Neuronal stem cell (in vitro differentiated cells): ENCODE measurements at regions not wholly inside any gene's neighbourhood (a gene's known extent, or its start where the extent isn't known, plus 50 kb on each side); places are given as distances from the start of the nearest gene placed in this dataset.

Source experiments
- DNase-seq: peaks from one replicate; pipeline ENCODE4 v3.0.0-alpha.2; 2013; ENCODE audit warnings: low spot score
- H2AFZ ChIP-seq: one replicate; pipeline ENCODE4 v1.6.1; 2013; ENCODE audit warnings: mild to moderate bottlenecking, low read length, inconsistent platforms
- H2AK5ac ChIP-seq: 2 replicates; pipeline ENCODE4 v1.6.1; 2013; ENCODE audit warnings: low read depth, mild to moderate bottlenecking, inconsistent platforms, low read length, moderate library complexity, mixed read lengths
- H2BK120ac ChIP-seq: 2 replicates; pipeline ENCODE4 v1.6.1; 2013; ENCODE audit warnings: low read depth, mild to moderate bottlenecking, inconsistent platforms, low read length, moderate library complexity, mixed read lengths
- H2BK12ac ChIP-seq: one replicate; pipeline ENCODE4 v1.6.1; 2013; ENCODE audit warnings: low read length, inconsistent platforms
- H2BK15ac ChIP-seq: 2 replicates; pipeline ENCODE4 v1.6.1; 2013; ENCODE audit warnings: mild to moderate bottlenecking, low read length, inconsistent platforms, mixed read lengths
- H2BK5ac ChIP-seq: one replicate; pipeline ENCODE4 v1.6.1; 2013; ENCODE audit warnings: inconsistent platforms, mild to moderate bottlenecking, low read length, moderate library complexity
- H3K14ac ChIP-seq: one replicate; pipeline ENCODE4 v1.6.1; 2013; ENCODE audit warnings: low read length, inconsistent platforms
- H3K18ac ChIP-seq: 2 replicates; pipeline ENCODE4 v1.6.1; 2013; ENCODE audit warnings: low read length, inconsistent platforms
- H3K23ac ChIP-seq: 2 replicates; pipeline ENCODE4 v1.6.1; 2013; ENCODE audit warnings: low read depth, mild to moderate bottlenecking, mixed read lengths, low read length, inconsistent platforms; ENCODE audit not compliant: poor library complexity
- H3K27ac ChIP-seq: replicated peaks from 3 replicates; pipeline ENCODE4 v1.5.1; 2013; ENCODE audit warnings: low read length, inconsistent platforms
- H3K27me3 ChIP-seq, 3 experiments: 2 replicates each; pipeline ENCODE4 v1.6.1; 2013; ENCODE audit warnings: low read length in 3 of 3, mild to moderate bottlenecking in 2 of 3, inconsistent platforms in 1 of 3, low read depth in 1 of 3, mixed read lengths in 1 of 3, moderate library complexity in 1 of 3; ENCODE audit not compliant: control insufficient read depth in 3 of 3, insufficient read depth in 3 of 3
- H3K36me3 ChIP-seq, 2 donors: replicated peaks in 1 of 2; 2 replicates each; pipeline ENCODE4 v1.6.1; 2013; ENCODE audit warnings: low read length in 2 of 2; ENCODE audit not compliant: control insufficient read depth in 2 of 2, insufficient read depth in 2 of 2
- H3K4ac ChIP-seq: 2 replicates; pipeline ENCODE4 v1.6.1; 2013; ENCODE audit warnings: inconsistent platforms, mild to moderate bottlenecking, low read length, moderate library complexity
- H3K4me1 ChIP-seq, 2 donors: 1 replicate in 1 of 2; 2 replicates in 1 of 2; pipeline ENCODE4 v1.6.1; 2013; ENCODE audit warnings: low read length in 2 of 2, low read depth in 1 of 2; ENCODE audit not compliant: control insufficient read depth in 2 of 2, insufficient read depth in 1 of 2
- H3K4me2 ChIP-seq: one replicate; pipeline ENCODE4 v1.6.1; 2013; ENCODE audit warnings: mild to moderate bottlenecking, low read length, inconsistent platforms; ENCODE audit not compliant: insufficient read depth, poor library complexity, severe bottlenecking
- H3K4me3 ChIP-seq, 2 donors: 2 replicates each; pipeline ENCODE4 v1.5.1; 2013; ENCODE audit warnings: low read length in 2 of 2, mild to moderate bottlenecking in 2 of 2, inconsistent platforms in 1 of 2, moderate library complexity in 1 of 2
- H3K79me1 ChIP-seq: one replicate; pipeline ENCODE4 v1.6.1; 2013; ENCODE audit warnings: low read depth, mild to moderate bottlenecking, inconsistent platforms, low read length, moderate library complexity
- H3K9ac ChIP-seq: one replicate; pipeline ENCODE4 v1.6.1; 2013; ENCODE audit warnings: mild to moderate bottlenecking, low read depth, low read length, inconsistent platforms; ENCODE audit not compliant: poor library complexity
- H3K9me3 ChIP-seq, 2 donors: replicated peaks in 1 of 2; 2 replicates each; pipeline versions ENCODE3 to v1.6.1; 2013; ENCODE audit warnings: low read length in 2 of 2, mild to moderate bottlenecking in 2 of 2, inconsistent platforms in 1 of 2, low read depth in 1 of 2, mixed read lengths in 1 of 2, moderate library complexity in 1 of 2; ENCODE audit not compliant: control insufficient read depth in 2 of 2, insufficient read depth in 1 of 2
- H4K8ac ChIP-seq: one replicate; pipeline ENCODE4 v1.6.1; 2013; ENCODE audit warnings: low read depth, mild to moderate bottlenecking, inconsistent platforms, low read length, moderate library complexity
- H4K91ac ChIP-seq: one replicate; pipeline ENCODE4 v1.6.1; 2013; ENCODE audit warnings: low read length, low read depth, mild to moderate bottlenecking, inconsistent platforms; ENCODE audit not compliant: poor library complexity
- WGBS, 2 donors: extraction: QIAGEN DNeasy Blood & Tissue Kit; methylation state at CpG; one replicate each; pipeline ENCODE4 v1.1.7; 2013; ENCODE audit warnings: missing lambda C conversion rate in 2 of 2, mixed read lengths in 1 of 2; ENCODE audit not compliant: insufficient read length in 2 of 2, insufficient replicate concordance in 1 of 2; ENCODE audit errors: extremely low coverage in 2 of 2; 5-methylcytosine and 5-hydroxymethylcytosine counted together

DNA sequence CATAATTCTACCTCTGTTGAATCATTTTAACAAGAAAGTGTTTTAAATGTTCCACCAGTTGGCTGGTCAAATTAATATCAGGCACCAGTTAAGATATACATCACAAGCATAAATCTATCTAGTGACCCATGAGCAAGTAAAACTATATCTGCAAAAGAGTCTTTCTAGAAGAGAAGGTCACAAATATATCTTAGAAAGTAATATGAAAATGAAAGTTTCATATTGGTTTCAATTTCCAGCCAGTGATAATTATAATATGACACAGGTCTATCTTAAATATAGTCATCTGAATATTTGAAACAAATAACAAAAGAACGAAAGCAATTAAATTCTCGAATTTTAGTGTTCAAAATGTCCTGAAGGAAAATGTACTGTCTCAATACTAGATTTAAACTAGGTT, 282.5 kb upstream of the KYNU start:
- H3K4me3 ChIP-seq: no peak overlapping the region
- WGBS, 2 donors: no CpG with 5 or more reads among the region's 2 CpGs
- H3K18ac ChIP-seq: no peak overlapping the region
- no peak overlapping the region for H2BK15ac ChIP-seq
- no peak overlapping the region for H2AFZ ChIP-seq
- peaks cover 0 to 2% of the 10 kb centered on the region in 2 donors for H3K9me3 ChIP-seq
- H3K14ac ChIP-seq: no peak overlapping the region
- no peak overlapping the region for H2BK12ac ChIP-seq
- H3K23ac ChIP-seq: no peak overlapping the region
- no peak overlapping the region for H3K9ac ChIP-seq
- no peaks in the 10 kb centered on the region for H3K27me3 ChIP-seq
- no peak for DNase-seq
- H3K79me1 ChIP-seq: no peaks in the 10 kb centered on the region
- no peak overlapping the region for H3K4me2 ChIP-seq
- no peaks in the 10 kb centered on the region for H3K4me1 ChIP-seq
- no peak overlapping the region for H3K4ac ChIP-seq
- no peak overlapping the region for H4K8ac ChIP-seq
- H3K27ac ChIP-seq: no peak overlapping the region
- H4K91ac ChIP-seq: no peak overlapping the region
- no peak overlapping the region for H2BK5ac ChIP-seq
- H2AK5ac ChIP-seq: no peak overlapping the region
- no peak overlapping the region for H2BK120ac ChIP-seq
- no peaks in the 10 kb centered on the region for H3K36me3 ChIP-seq

DNA sequence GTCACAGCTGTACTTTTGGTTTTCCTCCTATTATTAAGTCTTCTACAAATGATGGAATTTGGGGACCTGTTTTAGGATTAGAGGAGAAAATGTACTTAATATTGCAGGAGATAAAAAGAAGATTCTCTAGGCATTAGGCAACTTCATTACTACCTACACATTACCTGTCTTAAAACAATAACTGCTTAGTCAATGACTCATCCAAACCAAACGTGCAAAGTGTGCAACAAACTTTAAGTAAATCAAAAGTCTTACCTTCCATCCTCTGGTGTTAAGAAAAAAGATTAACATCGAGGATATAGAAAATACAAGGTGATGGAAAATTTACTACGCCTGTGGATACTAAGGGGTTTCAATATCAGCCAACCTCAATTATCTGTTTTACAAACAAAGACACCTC, 285.3 kb upstream of the KYNU start:
- WGBS, 2 donors: no CpG with 5 or more reads among the region's 3 CpGs
- H2AK5ac ChIP-seq: no peak overlapping the region
- H3K79me1 ChIP-seq: no peaks in the 10 kb centered on the region
- no peak overlapping the region for H2BK120ac ChIP-seq
- no peak overlapping the region for H2BK15ac ChIP-seq
- no peaks in the 10 kb centered on the region for H3K4me1 ChIP-seq
- no peak overlapping the region for H4K91ac ChIP-seq
- H2AFZ ChIP-seq: no peak overlapping the region
- DNase-seq: no peak
- no peaks in the 10 kb centered on the region for H3K36me3 ChIP-seq
- H3K27ac ChIP-seq: no peak overlapping the region
- no peak overlapping the region for H3K4ac ChIP-seq
- H3K4me2 ChIP-seq: no peak overlapping the region
- H3K9me3 ChIP-seq: no peaks in the 10 kb centered on the region
- H3K4me3 ChIP-seq: no peak overlapping the region
- H3K9ac ChIP-seq: no peak overlapping the region
- H4K8ac ChIP-seq: no peak overlapping the region
- H3K18ac ChIP-seq: no peak overlapping the region
- H2BK5ac ChIP-seq: no peak overlapping the region
- H3K23ac ChIP-seq: no peak overlapping the region
- no peak overlapping the region for H3K14ac ChIP-seq
- no peaks in the 10 kb centered on the region for H3K27me3 ChIP-seq
- no peak overlapping the region for H2BK12ac ChIP-seq

DNA sequence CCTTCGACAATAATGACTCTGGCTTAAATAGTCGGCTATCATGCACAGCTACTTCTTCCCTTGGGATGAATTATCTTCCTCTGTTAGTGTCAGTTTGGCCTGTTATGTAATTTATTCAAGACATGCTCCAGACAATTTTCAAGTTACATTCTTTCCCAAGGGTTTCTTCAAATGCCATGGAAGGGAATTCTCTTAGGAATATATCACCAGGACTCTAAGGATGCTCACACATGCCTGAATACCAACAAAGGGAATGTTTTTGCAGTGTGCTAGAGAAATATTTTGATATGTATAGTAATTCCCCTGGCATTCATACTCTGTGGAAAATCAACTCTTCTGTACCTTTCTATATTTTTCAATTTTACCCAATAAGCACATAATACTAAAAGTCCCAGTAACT, 286.0 kb upstream of the KYNU start:
- Histone ChIP-seq H2AFZ (no peak overlapping the region), H4K91ac (no peak overlapping the region), H3K79me1 (no peaks in the 10 kb centered on the region), H3K4me1 (no peaks in the 10 kb centered on the region), H3K9ac (no peak overlapping the region), H3K9me3 (no peaks in the 10 kb centered on the region), H3K27me3 (no peaks in the 10 kb centered on the region), H2AK5ac (no peak overlapping the region), H3K18ac (no peak overlapping the region), H2BK15ac (no peak overlapping the region), H3K27ac (no peak overlapping the region), H2BK12ac (no peak overlapping the region), H2BK120ac (no peak overlapping the region), H3K4me3 (no peak overlapping the region), H4K8ac (no peak overlapping the region), H3K23ac (no peak overlapping the region), H3K4ac (no peak overlapping the region), H3K14ac (no peak overlapping the region), H2BK5ac (no peak overlapping the region), H3K4me2 (no peak overlapping the region), H3K36me3 (no peaks in the 10 kb centered on the region)
- no CpG with 5 or more reads among the region's 2 CpGs for WGBS, 2 donors
- no peak for DNase-seq

DNA sequence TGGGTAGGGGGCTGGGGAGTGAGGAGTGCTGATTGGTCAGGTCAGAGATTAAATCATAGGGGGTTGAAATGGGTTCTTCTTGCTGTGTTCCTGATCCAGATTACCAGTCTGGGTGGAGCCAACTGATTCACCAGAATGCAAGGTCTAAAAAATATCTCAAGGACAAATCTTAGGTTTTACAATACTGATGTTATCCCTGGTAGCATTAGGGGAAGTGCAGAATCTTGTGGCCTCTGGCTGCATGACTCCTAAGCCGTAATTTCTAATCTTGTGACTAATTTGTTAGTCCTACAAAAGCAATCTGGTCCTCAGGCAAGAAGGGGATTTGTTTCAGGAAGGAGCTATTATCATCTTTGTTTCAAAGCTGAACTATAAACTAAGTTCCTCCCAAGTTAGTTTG, 289.2 kb upstream of the KYNU start:
- H3K23ac ChIP-seq: no peak overlapping the region
- WGBS, 2 donors: no CpG with 5 or more reads among the region's 1 CpG
- H3K79me1 ChIP-seq: no peaks in the 10 kb centered on the region
- no peak overlapping the region for H4K91ac ChIP-seq
- no peak overlapping the region for H3K14ac ChIP-seq
- DNase-seq: no peak
- no peak overlapping the region for H3K4me3 ChIP-seq
- no peak overlapping the region for H3K27ac ChIP-seq
- no peak overlapping the region for H3K18ac ChIP-seq
- no peak overlapping the region for H3K9ac ChIP-seq
- no peak overlapping the region for H2BK120ac ChIP-seq
- H3K4me1 ChIP-seq: no peaks in the 10 kb centered on the region
- H2BK12ac ChIP-seq: no peak overlapping the region
- no peak overlapping the region for H4K8ac ChIP-seq
- H3K27me3 ChIP-seq: no peaks in the 10 kb centered on the region
- no peak overlapping the region for H2BK5ac ChIP-seq
- no peak overlapping the region for H2AFZ ChIP-seq
- H3K4ac ChIP-seq: no peak overlapping the region
- H3K9me3 ChIP-seq: peaks cover 0 to 1% of the 10 kb centered on the region in 2 donors
- H2AK5ac ChIP-seq: no peak overlapping the region
- H2BK15ac ChIP-seq: no peak overlapping the region
- no peaks in the 10 kb centered on the region for H3K36me3 ChIP-seq
- H3K4me2 ChIP-seq: no peak overlapping the region
